NOMO-1 treated with DMSO at 0.1 percent for 48 hours (cell line): ENCODE measurements at regions not wholly inside any gene's neighbourhood (a gene's known extent, or its start where the extent isn't known, plus 50 kb on each side); places are given as distances from the start of the nearest gene placed in this dataset.
"Not testable (repeated sequence)": the region's sequence is repeated elsewhere in the genome, so short reads cannot be mapped to it uniquely, and the experiment has no call there.

Source experiments
- DNase-seq: peaks from one replicate; lab custom pipeline; 2025; ENCODE audit not compliant: unreplicated experiment; lab: John Stamatoyannopoulos, UW

GRCh38 chr11:7874056-7874455 lies 57.0 kb downstream of the OR10A6 start:
- DNase-seq: no peak

GRCh38 chr11:7872890-7873289 lies 58.2 kb downstream of the OR10A6 start:
- no peak for DNase-seq

DNA sequence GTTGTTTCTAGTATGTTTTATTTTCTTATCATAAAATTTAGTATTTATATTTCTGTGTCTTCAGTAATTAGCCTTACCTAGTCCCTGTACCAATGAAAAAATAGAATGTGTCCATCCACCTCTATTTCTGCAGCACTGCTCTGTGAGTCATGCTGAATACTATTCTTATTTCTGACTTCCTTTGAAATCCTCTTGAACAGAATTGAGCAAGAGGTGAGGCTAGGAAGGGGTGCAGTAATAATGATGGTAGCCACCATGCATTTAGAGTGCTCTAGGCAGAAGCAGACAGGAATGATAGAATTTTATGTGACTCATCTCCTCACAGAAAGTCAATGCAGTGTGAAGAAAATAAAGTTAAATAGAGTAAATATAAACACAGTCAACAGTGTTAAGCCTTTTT lies 60.0 kb downstream of the OR10A6 start:
- peak; percentile 46 for DNase-seq

DNA sequence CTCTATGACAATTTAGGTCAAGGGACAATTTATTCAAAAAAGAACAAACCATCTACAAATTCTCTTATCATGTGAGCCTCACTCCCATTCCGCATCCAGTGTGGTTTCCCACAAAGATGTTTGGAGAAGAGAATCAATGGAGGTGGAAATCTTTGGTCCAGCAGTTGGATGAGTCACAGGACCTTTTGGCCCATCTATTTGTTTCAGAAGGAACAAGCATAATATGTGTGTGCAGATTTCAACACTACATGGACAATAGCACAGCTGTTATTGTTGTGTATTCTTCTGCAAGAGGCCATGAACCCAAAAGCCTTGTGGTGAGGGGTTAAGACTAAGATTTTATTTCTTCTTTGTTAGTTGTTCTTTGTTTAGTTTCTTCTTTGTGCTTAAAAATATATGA lies 61.6 kb downstream of the OR10A6 start:
- no peak for DNase-seq

GRCh38 chr11:7861292-7861691 lies 64.5 kb upstream of the OR5P2 start:
- not testable (repeated sequence) for DNase-seq

GRCh38 chr11:7860844-7861243 lies 64.1 kb upstream of the OR5P2 start:
- not testable (repeated sequence) for DNase-seq

- DNase-seq: no peak
Measured at GRCh38 chr11:7858006-7858405, 61.3 kb upstream of the OR5P2 start.

- peak; percentile 29 for DNase-seq
Measured at GRCh38 chr11:7851391-7851790, 54.6 kb upstream of the OR5P2 start.

DNA sequence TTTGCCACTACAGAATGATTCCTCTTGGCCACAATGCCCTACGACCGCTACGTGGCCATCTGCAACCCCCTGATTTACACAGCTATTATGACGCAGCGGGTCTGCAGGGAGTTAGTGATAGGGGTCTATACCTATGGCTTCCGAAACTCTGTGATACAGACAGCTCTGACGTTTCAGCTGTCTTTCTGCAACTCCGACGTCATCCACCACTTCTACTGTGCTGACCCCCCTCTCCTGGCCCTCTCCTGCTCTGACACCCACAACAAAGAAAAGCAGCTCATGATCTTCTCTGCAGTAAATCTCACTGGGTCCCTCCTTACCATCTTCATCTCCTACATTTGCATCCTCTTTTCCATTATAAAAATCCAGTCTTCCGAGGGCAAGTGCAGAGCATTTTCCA lies 52.3 kb upstream of the OR5P2 start:
- DNase-seq: no peak
